GM23338 (cell line): ENCODE measurements at regions not wholly inside any gene's neighbourhood (a gene's known extent, or its start where the extent isn't known, plus 50 kb on each side); places are given as distances from the start of the nearest gene placed in this dataset.

Source experiments
- ATAC-seq: fragments of 200-7000 bp; cut with Tn5 transposase; 3 replicates; pipeline ENCODE4 v1.9.1; 2020
- DNase-seq: peaks from one replicate; pipeline ENCODE4 v3.0.0-alpha.2; 2015; ENCODE audit warnings: low spot score
- H2AFZ ChIP-seq: fragments of 200-600 bp; sonication (generic); 2 replicates; pipeline ENCODE4 v1.8.0; 2016; ENCODE audit warnings: antibody characterized with exemption, mild to moderate bottlenecking, moderate library complexity
- H3F3A ChIP-seq: fragments of 200-600 bp; sonication (generic); replicated peaks from 2 replicates; pipeline ENCODE4 v1.8.0; 2017; ENCODE audit warnings: antibody characterized with exemption, mixed run types, low read depth
- H3K27ac ChIP-seq: fragments of 200-600 bp; sonication (generic); 2 replicates; pipeline ENCODE4 v1.6.1; 2016; ENCODE audit warnings: low read depth
- H3K27me3 ChIP-seq: fragments of 200-600 bp; sonication (generic); 2 replicates; pipeline ENCODE4 v1.8.0; 2016; ENCODE audit warnings: mild to moderate bottlenecking, mixed run types, moderate library complexity; ENCODE audit not compliant: insufficient read depth
- H3K36me3 ChIP-seq: fragments of 200-600 bp; sonication (generic); 2 replicates; pipeline ENCODE4 v1.8.0; 2016; ENCODE audit warnings: mild to moderate bottlenecking; ENCODE audit not compliant: insufficient read depth
- H3K4me1 ChIP-seq: fragments of 200-600 bp; sonication (generic); 2 replicates; pipeline ENCODE4 v1.8.0; 2016; ENCODE audit warnings: mild to moderate bottlenecking, moderate library complexity; ENCODE audit not compliant: insufficient read depth
- H3K4me2 ChIP-seq: fragments of 200-600 bp; sonication (generic); 2 replicates; pipeline ENCODE4 v1.7.1; 2017; ENCODE audit warnings: mixed run types
- H3K4me3 ChIP-seq: fragments of 200-600 bp; sonication (generic); 2 replicates; pipeline ENCODE4 v1.6.1; 2016; ENCODE audit warnings: mixed run types
- H3K79me2 ChIP-seq: fragments of 200-600 bp; sonication (generic); replicated peaks from 2 replicates; pipeline ENCODE4 v1.8.0; 2017; ENCODE audit warnings: mild to moderate bottlenecking; ENCODE audit not compliant: insufficient read depth
- H3K9me2 ChIP-seq: fragments of 200-600 bp; sonication (generic); 2 replicates; pipeline ENCODE4 v1.8.0; 2017; ENCODE audit not compliant: insufficient read depth
- H4K20me1 ChIP-seq: fragments of 200-600 bp; sonication (generic); replicated peaks from 2 replicates; pipeline ENCODE4 v1.8.0; 2017; ENCODE audit warnings: mild to moderate bottlenecking; ENCODE audit not compliant: insufficient read depth
- H3K27ac Mint-ChIP-seq: 2 replicates; pipeline ENCODE4 v1.8.0; 2020; ENCODE audit warnings: inconsistent platforms, mild to moderate bottlenecking, moderate library complexity, mixed read lengths
- H3K27me3 Mint-ChIP-seq: 3 replicates; pipeline ENCODE4 v1.8.0; 2022; ENCODE audit warnings: low read depth, mild to moderate bottlenecking, moderate library complexity, mixed read lengths, inconsistent platforms; ENCODE audit not compliant: insufficient read depth, poor library complexity
- H3K36me3 Mint-ChIP-seq: 3 replicates; pipeline ENCODE4 v1.8.0; 2021; ENCODE audit warnings: low read depth, mild to moderate bottlenecking, inconsistent platforms, moderate library complexity, mixed read lengths
- H3K4me1 Mint-ChIP-seq: 3 replicates; pipeline ENCODE4 v1.8.0; 2020; ENCODE audit warnings: mild to moderate bottlenecking, inconsistent platforms, mixed read lengths
- H3K4me3 Mint-ChIP-seq: 3 replicates; pipeline ENCODE4 v1.8.0; 2021; ENCODE audit warnings: moderate library complexity, mild to moderate bottlenecking, inconsistent platforms, mixed read lengths
- H3K9me3 Mint-ChIP-seq: 3 replicates; pipeline ENCODE4 v1.8.0; 2020; ENCODE audit warnings: moderate library complexity, mild to moderate bottlenecking, inconsistent platforms, mixed read lengths
- CREB1 ChIP-seq: fragments of 250-450 bp; sonication (Bioruptor Pico); IDR thresholded peaks from 2 replicates; pipeline ENCODE4 v1.5.0; 2020; ENCODE audit warnings: low read depth, mild to moderate bottlenecking, moderate library complexity
- CTCF ChIP-seq, 2 experiments: fragments of 200-600 bp in 1 of 2; sonication (generic) in 1 of 2; conservative IDR thresholded peaks; 2 replicates each; pipeline versions ENCODE4 v1.5.1 to v1.6.1; 2016 to 2017; ENCODE audit warnings: antibody characterized with exemption in 2 of 2, low read depth in 2 of 2, mild to moderate bottlenecking in 2 of 2, moderate library complexity in 1 of 2
- EZH2 ChIP-seq: fragments of 200-600 bp; sonication (generic); IDR thresholded peaks from one replicate; pipeline ENCODE4 v1.8.0; 2017; ENCODE audit warnings: antibody characterized with exemption, mild to moderate bottlenecking, low read depth; ENCODE audit not compliant: unreplicated experiment
- EZH2phosphoT487 ChIP-seq: fragments of 200-600 bp; sonication (generic); IDR thresholded peaks from one replicate; pipeline ENCODE4 v1.8.1; 2018; ENCODE audit warnings: antibody characterized with exemption; ENCODE audit not compliant: unreplicated experiment
- JUNB ChIP-seq: IDR thresholded peaks from one replicate; pipeline ENCODE4 v1.6.1; 2016; ENCODE audit warnings: antibody characterized with exemption; ENCODE audit not compliant: unreplicated experiment
- NANOG ChIP-seq: IDR thresholded peaks from 2 replicates; pipeline ENCODE4 v1.6.1; 2016; ENCODE audit warnings: antibody characterized with exemption, borderline replicate concordance
- POLR2AphosphoS5 ChIP-seq: IDR thresholded peaks from 2 replicates; pipeline ENCODE4 v1.6.1; 2016; ENCODE audit warnings: antibody characterized with exemption, low read depth
- REST ChIP-seq: IDR thresholded peaks from one replicate; pipeline ENCODE4 v1.6.1; 2018; ENCODE audit warnings: antibody characterized with exemption; ENCODE audit not compliant: unreplicated experiment
- ZNF114 ChIP-seq: fragments of 250-450 bp; sonication (Bioruptor Pico); IDR thresholded peaks from 2 replicates; pipeline ENCODE4 v1.5.0; 2020; ENCODE audit warnings: mild to moderate bottlenecking, moderate library complexity
- ZNF331 ChIP-seq: fragments of 250-450 bp; sonication (Bioruptor Pico); IDR thresholded peaks from 2 replicates; pipeline ENCODE4 v1.5.0; 2020; ENCODE audit warnings: low read depth, mild to moderate bottlenecking, moderate library complexity
- TF ChIP-seq, protein P1 (sequence below): fragments of 250-450 bp; sonication (Bioruptor Pico); IDR thresholded peaks from 2 replicates; pipeline ENCODE4 v1.5.0; 2020; ENCODE audit warnings: mild to moderate bottlenecking, moderate library complexity

DNA sequence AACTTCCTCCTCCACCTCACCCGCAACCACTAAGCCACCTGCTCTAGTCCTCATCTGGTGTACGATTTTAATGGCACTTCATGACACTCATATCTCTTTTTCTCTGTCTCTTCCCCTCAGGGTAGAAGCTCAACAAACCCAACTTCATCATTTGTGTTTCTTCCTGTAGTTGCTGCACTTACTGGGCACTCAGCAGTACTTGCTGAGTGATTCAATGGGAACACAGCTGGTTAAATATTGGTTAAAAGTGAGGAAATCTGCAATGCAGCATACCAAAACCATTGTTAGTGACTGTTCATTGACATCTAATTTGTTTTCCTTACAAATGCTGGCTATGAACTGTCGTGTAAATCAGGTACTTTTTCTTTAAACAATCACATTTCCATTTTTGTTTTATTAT, 541.1 kb upstream of the PRMT6 start (continued):
- TF ChIP-seq REST (no peak), NANOG (no peak), POLR2AphosphoS5 (no peak), JUNB (no peak), ZNF114 (CRISPR knock-in tag) (no peak), ZNF331 (CRISPR knock-in tag) (no peak), EZH2 (no peak), CREB1 (CRISPR knock-in tag) (no peak), EZH2phosphoT487 (no peak)

GRCh38 chr1:106517224-106517623, 539.2 kb upstream of the PRMT6 start:
- H3K4me3 Mint-ChIP-seq = no peak overlapping the region
- no peaks in the 10 kb centered on the region for H3K36me3 Mint-ChIP-seq
- no peaks in the 10 kb centered on the region for H3K79me2 ChIP-seq
- peak overlapping the region; percentile 57; the same call in 1 of the 2 replicates for H3K27ac ChIP-seq
- H3F3A ChIP-seq = no peaks in the 10 kb centered on the region
- TF ChIP-seq CTCF (conservative IDR thresholded peaks at IDR 0.05; ENCODE audit: low read depth in 2 of 2) = no peak
- no peak for TF ChIP-seq JUNB
- TF ChIP-seq, protein P1, sequence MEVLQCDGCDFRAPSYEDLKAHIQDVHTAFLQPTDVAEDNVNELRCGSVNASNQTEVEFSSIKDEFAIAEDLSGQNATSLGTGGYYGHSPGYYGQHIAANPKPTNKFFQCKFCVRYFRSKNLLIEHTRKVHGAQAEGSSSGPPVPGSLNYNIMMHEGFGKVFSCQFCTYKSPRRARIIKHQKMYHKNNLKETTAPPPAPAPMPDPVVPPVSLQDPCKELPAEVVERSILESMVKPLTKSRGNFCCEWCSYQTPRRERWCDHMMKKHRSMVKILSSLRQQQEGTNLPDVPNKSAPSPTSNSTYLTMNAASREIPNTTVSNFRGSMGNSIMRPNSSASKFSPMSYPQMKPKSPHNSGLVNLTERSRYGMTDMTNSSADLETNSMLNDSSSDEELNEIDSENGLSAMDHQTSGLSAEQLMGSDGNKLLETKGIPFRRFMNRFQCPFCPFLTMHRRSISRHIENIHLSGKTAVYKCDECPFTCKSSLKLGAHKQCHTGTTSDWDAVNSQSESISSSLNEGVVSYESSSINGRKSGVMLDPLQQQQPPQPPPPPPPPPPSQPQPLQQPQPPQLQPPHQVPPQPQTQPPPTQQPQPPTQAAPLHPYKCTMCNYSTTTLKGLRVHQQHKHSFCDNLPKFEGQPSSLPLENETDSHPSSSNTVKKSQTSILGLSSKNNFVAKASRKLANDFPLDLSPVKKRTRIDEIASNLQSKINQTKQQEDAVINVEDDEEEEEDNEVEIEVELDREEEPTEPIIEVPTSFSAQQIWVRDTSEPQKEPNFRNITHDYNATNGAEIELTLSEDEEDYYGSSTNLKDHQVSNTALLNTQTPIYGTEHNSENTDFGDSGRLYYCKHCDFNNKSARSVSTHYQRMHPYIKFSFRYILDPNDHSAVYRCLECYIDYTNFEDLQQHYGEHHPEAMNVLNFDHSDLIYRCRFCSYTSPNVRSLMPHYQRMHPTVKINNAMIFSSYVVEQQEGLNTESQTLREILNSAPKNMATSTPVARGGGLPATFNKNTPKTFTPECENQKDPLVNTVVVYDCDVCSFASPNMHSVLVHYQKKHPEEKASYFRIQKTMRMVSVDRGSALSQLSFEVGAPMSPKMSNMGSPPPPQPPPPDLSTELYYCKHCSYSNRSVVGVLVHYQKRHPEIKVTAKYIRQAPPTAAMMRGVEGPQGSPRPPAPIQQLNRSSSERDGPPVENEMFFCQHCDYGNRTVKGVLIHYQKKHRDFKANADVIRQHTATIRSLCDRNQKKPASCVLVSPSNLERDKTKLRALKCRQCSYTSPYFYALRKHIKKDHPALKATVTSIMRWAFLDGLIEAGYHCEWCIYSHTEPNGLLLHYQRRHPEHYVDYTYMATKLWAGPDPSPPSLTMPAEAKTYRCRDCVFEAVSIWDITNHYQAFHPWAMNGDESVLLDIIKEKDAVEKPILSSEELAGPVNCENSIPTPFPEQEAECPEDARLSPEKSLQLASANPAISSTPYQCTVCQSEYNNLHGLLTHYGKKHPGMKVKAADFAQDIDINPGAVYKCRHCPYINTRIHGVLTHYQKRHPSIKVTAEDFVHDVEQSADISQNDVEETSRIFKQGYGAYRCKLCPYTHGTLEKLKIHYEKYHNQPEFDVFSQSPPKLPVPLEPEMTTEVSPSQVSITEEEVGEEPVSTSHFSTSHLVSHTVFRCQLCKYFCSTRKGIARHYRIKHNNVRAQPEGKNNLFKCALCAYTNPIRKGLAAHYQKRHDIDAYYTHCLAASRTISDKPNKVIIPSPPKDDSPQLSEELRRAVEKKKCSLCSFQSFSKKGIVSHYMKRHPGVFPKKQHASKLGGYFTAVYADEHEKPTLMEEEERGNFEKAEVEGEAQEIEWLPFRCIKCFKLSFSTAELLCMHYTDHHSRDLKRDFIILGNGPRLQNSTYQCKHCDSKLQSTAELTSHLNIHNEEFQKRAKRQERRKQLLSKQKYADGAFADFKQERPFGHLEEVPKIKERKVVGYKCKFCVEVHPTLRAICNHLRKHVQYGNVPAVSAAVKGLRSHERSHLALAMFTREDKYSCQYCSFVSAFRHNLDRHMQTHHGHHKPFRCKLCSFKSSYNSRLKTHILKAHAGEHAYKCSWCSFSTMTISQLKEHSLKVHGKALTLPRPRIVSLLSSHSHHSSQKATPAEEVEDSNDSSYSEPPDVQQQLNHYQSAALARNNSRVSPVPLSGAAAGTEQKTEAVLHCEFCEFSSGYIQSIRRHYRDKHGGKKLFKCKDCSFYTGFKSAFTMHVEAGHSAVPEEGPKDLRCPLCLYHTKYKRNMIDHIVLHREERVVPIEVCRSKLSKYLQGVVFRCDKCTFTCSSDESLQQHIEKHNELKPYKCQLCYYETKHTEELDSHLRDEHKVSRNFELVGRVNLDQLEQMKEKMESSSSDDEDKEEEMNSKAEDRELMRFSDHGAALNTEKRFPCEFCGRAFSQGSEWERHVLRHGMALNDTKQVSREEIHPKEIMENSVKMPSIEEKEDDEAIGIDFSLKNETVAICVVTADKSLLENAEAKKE (CRISPR knock-in tag) = peak; percentile 84
- no peaks in the 10 kb centered on the region for H3K9me3 Mint-ChIP-seq
- ATAC-seq (peak; percentile 50), DNase-seq (peak; percentile 67)
- peak overlapping the region; percentile 85 for H3K27ac Mint-ChIP-seq
- no peak overlapping the region for H3K4me3 ChIP-seq
- H3K4me1 Mint-ChIP-seq = peaks cover 16% of the 10 kb centered on the region
- H3K4me2 ChIP-seq = no peak overlapping the region
- no peaks in the 10 kb centered on the region for H3K27me3 Mint-ChIP-seq
- H4K20me1 ChIP-seq = no peaks in the 10 kb centered on the region
- H3K4me1 ChIP-seq = 0 out of 2 replicates have a peak, but pooled peaks cover 4% of the 10 kb centered on the region
- H3K36me3 ChIP-seq = no peaks in the 10 kb centered on the region
- H3K27me3 ChIP-seq = no peaks in the 10 kb centered on the region
- H2AFZ ChIP-seq = no peak overlapping the region
- H3K9me2 ChIP-seq = no peaks in the 10 kb centered on the region
